ENCODE measurements at regions not wholly inside any gene's neighbourhood (a gene's known extent, or its start where the extent isn't known, plus 50 kb on each side); places are given as distances from the start of the nearest gene placed in this dataset.

GRCh38 chr9:16184964-16185646, 632.3 kb downstream of the CCDC171 start:
- no peak overlapping the region for H3K4me3 ChIP-seq (ENCODE audit: low read length)
- no peak overlapping the region for H3K27ac ChIP-seq (ENCODE audit: low read depth, low read length)
- no peaks in the 10 kb centered on the region for H3K4me1 ChIP-seq (ENCODE audit: insufficient read depth, low read length)
- H3K9me3 ChIP-seq (ENCODE audit: low read length) = no peaks in the 10 kb centered on the region
- DNase-seq = no peak
- Mint-ChIP-seq H3K27me3 (no peaks in the 10 kb centered on the region), H3K9me3 (peaks cover 0 to 19% (median 10%) of the 10 kb centered on the region in 5 donors), H3K4me3 (no peak overlapping the region), H3K36me3 (no peaks in the 10 kb centered on the region), H3K4me1 (no peaks in the 10 kb centered on the region), H3K27ac (no peak overlapping the region)
- no peaks in the 10 kb centered on the region for H3K36me3 ChIP-seq (ENCODE audit: insufficient read depth, low read length)
- no peaks in the 10 kb centered on the region for H3K27me3 ChIP-seq (ENCODE audit: insufficient read depth, low read length, poor library complexity, severe bottlenecking)
- ChIA-PET POLR2A (no interaction called here), CTCF (no interaction called here)

DNA sequence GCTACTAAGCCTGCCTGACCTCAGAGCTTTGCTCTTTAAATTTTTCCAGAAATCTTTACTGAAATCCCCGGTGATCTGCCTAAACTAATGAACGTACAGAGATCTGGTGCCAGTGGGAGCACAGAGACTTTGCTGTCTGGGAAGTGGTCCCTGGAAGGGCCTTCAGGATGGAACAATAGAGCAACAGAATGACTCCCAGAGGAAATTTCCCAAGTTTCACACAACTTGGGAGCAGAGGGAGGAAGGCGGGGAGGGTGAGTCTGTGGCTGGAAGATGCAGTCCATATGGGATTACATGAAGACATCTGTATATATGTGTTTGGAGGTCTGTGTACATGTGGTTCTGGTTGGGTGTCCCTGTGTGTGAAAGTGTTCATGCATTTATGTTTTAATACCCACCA, 638.3 kb downstream of the CCDC171 start:
- Mint-ChIP-seq H3K4me3 (no peak overlapping the region), H3K4me1 (no peaks in the 10 kb centered on the region), H3K36me3 (no peaks in the 10 kb centered on the region), H3K27ac (no peak overlapping the region), H3K9me3 (peaks cover 0 to 22% (median 10%) of the 10 kb centered on the region in 5 donors), H3K27me3 (peaks cover 0 to 3% of the 10 kb centered on the region in 2 donors)
- no peaks in the 10 kb centered on the region for H3K36me3 ChIP-seq (ENCODE audit: insufficient read depth, low read length)
- POLR2A ChIA-PET = no interaction called here
- H3K27me3 ChIP-seq (ENCODE audit: insufficient read depth, low read length, poor library complexity, severe bottlenecking) = no peaks in the 10 kb centered on the region
- no peak overlapping the region for H3K4me3 ChIP-seq (ENCODE audit: low read length)
- no peaks in the 10 kb centered on the region for H3K9me3 ChIP-seq (ENCODE audit: low read length)
- CTCF ChIA-PET = no interaction called here
- H3K4me1 ChIP-seq (ENCODE audit: insufficient read depth, low read length) = no peaks in the 10 kb centered on the region
- H3K27ac ChIP-seq (ENCODE audit: low read depth, low read length) = no peak overlapping the region
- DNase-seq = no peak

- H3K27ac ChIP-seq (ENCODE audit: low read depth, low read length) = no peak overlapping the region
- no peaks in the 10 kb centered on the region for H3K36me3 Mint-ChIP-seq
- H3K9me3 ChIP-seq (ENCODE audit: low read length) = no peaks in the 10 kb centered on the region
- H3K4me3 Mint-ChIP-seq = no peak overlapping the region
- no peaks in the 10 kb centered on the region for H3K27me3 ChIP-seq (ENCODE audit: insufficient read depth, low read length, poor library complexity, severe bottlenecking)
- H3K36me3 ChIP-seq (ENCODE audit: insufficient read depth, low read length) = no peaks in the 10 kb centered on the region
- peaks cover 0 to 5% of the 10 kb centered on the region in 2 donors for H3K27me3 Mint-ChIP-seq
- peak in 1 of 5 donors; percentile 35 for DNase-seq
- no peak overlapping the region for H3K27ac Mint-ChIP-seq
- ChIA-PET POLR2A (no interaction called here), CTCF (no interaction called here)
- H3K4me1 Mint-ChIP-seq = no peaks in the 10 kb centered on the region
- H3K4me1 ChIP-seq (ENCODE audit: insufficient read depth, low read length) = no peaks in the 10 kb centered on the region
- no peak overlapping the region for H3K4me3 ChIP-seq (ENCODE audit: low read length)
- peaks cover 0 to 22% (median 10%) of the 10 kb centered on the region in 5 donors for H3K9me3 Mint-ChIP-seq
Observed at GRCh38 chr9:16191691-16192402, 639.0 kb downstream of the CCDC171 start.

DNA sequence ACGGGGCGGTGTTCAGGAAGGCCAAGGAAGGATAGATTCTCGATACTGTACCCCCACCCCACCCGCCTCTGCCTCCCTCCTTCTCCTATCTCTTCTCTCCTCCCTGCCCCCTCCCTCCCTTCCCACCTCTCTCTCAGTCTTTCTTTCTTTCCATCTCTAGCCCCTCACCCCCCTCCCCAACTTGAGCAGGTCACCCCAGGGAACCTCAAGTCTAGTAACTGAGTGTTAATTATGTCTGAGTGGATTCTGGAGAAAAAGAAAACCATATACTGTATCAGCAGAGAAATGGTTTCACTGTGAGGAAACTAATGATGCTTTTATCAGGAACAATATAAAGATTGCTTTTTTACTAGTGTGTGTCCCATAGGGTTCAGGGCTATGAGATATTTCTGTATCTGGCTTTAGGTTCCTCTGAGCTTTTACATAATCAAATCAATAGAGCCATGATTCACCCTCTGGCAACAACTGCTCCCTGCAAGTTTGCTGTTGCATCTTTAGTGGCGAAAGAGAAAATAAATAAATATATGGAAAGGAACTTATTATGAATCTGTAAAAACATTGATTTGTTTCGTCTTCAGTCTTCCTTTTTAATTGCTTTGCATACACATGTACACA, 639.7 kb downstream of the CCDC171 start:
- Mint-ChIP-seq H3K27me3 (peaks cover 0 to 6% of the 10 kb centered on the region in 2 donors), H3K36me3 (no peaks in the 10 kb centered on the region), H3K4me3 (no peak overlapping the region), H3K9me3 (peaks cover 0 to 22% (median 8%) of the 10 kb centered on the region in 5 donors), H3K4me1 (no peaks in the 10 kb centered on the region), H3K27ac (no peak overlapping the region)
- Histone ChIP-seq H3K4me1 (ENCODE audit: insufficient read depth, low read length) (no peaks in the 10 kb centered on the region), H3K27me3 (ENCODE audit: insufficient read depth, low read length, poor library complexity, severe bottlenecking) (no peaks in the 10 kb centered on the region), H3K36me3 (ENCODE audit: insufficient read depth, low read length) (no peaks in the 10 kb centered on the region), H3K9me3 (ENCODE audit: low read length) (no peaks in the 10 kb centered on the region), H3K27ac (ENCODE audit: low read depth, low read length) (no peak overlapping the region), H3K4me3 (ENCODE audit: low read length) (no peak overlapping the region)
- no peak for DNase-seq
- ChIA-PET POLR2A (no interaction called here), CTCF (no interaction called here)

DNA sequence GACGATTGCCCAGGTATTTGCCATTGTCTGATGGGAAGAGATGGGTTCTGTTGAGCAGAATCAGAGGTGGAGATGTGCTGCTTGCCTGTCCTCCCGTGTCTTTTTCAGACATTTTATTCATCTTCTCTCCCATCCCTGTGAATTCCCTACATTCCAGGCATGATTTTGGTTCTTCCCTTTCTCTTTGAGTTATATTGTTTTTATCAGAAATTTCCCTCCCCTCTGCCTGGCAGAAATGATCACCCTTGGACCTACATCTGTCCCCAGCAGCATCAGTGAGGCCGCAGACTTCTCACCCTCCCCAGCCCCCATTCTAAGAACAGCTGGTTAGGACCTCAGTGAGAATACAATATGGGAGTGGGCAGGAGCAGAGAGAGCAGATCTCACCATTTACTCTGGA, 640.2 kb downstream of the CCDC171 start:
- Histone ChIP-seq H3K36me3 (ENCODE audit: insufficient read depth, low read length) (no peaks in the 10 kb centered on the region), H3K4me1 (ENCODE audit: insufficient read depth, low read length) (no peaks in the 10 kb centered on the region), H3K27ac (ENCODE audit: low read depth, low read length) (no peak overlapping the region), H3K9me3 (ENCODE audit: low read length) (no peaks in the 10 kb centered on the region), H3K27me3 (ENCODE audit: insufficient read depth, low read length, poor library complexity, severe bottlenecking) (no peaks in the 10 kb centered on the region), H3K4me3 (ENCODE audit: low read length) (no peak overlapping the region)
- Mint-ChIP-seq H3K36me3 (no peaks in the 10 kb centered on the region), H3K4me3 (no peak overlapping the region), H3K27me3 (peaks cover 0 to 6% of the 10 kb centered on the region in 2 donors), H3K4me1 (no peaks in the 10 kb centered on the region), H3K9me3 (peaks cover 0 to 22% (median 10%) of the 10 kb centered on the region in 5 donors), H3K27ac (no peak overlapping the region)
- ChIA-PET POLR2A (no interaction called here), CTCF (no interaction called here)
- no peak for DNase-seq

GRCh38 chr9:16196206-16196605, 643.4 kb downstream of the CCDC171 start:
- H3K9me3 Mint-ChIP-seq = peaks cover 0 to 18% (median 3%) of the 10 kb centered on the region in 5 donors

DNA sequence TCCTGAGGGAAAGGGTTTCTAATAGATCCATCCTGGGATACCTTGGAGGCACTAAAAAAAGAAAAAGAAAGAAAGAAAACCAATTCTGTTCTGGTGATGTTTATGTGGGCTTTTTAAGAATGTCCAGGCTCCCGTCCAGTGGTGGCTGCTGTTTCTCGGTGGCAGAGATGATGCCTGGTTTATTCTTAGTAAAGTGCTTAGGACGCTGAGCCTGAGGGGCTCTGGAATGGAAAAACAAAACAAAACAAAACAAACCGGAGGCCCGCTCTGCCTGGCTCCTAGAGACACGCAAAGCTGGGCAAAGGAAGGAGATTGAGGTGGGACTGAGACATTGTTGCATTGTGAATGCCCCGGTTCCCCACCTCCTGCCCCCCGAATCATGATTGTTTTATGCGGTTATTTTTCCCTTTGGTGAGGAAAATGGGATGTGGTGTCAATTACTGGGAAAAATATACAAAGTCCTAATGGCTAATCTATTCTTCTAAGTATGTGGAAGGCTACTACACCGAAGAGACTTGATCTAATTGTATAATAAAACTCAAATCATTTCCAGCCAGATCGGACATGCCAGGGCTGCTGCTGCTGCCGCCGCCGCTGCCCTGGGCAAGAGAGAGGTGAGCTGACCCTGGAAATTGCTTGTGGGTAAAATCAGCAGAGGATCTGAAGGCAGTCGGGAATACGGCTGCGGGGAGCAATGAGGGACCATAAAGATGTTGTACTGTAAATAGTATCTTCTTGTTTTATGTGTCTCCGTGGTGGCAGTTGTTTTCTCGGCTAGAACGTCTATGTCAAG, 644.9 kb downstream of the CCDC171 start:
- Histone ChIP-seq H3K27me3 (ENCODE audit: insufficient read depth, low read length, poor library complexity, severe bottlenecking) (no peaks in the 10 kb centered on the region), H3K9me3 (ENCODE audit: low read length) (no peaks in the 10 kb centered on the region), H3K4me3 (ENCODE audit: low read length) (no peak overlapping the region), H3K27ac (ENCODE audit: low read depth, low read length) (no peak overlapping the region), H3K4me1 (ENCODE audit: insufficient read depth, low read length) (no peaks in the 10 kb centered on the region), H3K36me3 (ENCODE audit: insufficient read depth, low read length) (no peaks in the 10 kb centered on the region)
- no peaks in the 10 kb centered on the region for H3K36me3 Mint-ChIP-seq
- H3K27me3 Mint-ChIP-seq = peaks cover 0 to 6% of the 10 kb centered on the region in 2 donors
- H3K27ac Mint-ChIP-seq = no peak overlapping the region
- POLR2A ChIA-PET = no interaction called here
- H3K9me3 Mint-ChIP-seq = peaks cover 0 to 13% (median 3%) of the 10 kb centered on the region in 5 donors
- CTCF ChIA-PET = no interaction called here
- no peak overlapping the region for H3K4me3 Mint-ChIP-seq
- no peaks in the 10 kb centered on the region for H3K4me1 Mint-ChIP-seq
- no peak for DNase-seq

More at GRCh38 chr9:16196206-16196605, 643.4 kb downstream of the CCDC171 start:
- Histone ChIP-seq H3K27me3 (ENCODE audit: insufficient read depth, low read length, poor library complexity, severe bottlenecking) (no peaks in the 10 kb centered on the region), H3K4me1 (ENCODE audit: insufficient read depth, low read length) (no peaks in the 10 kb centered on the region), H3K27ac (ENCODE audit: low read depth, low read length) (no peak overlapping the region), H3K4me3 (ENCODE audit: low read length) (no peak overlapping the region), H3K36me3 (ENCODE audit: insufficient read depth, low read length) (no peaks in the 10 kb centered on the region), H3K9me3 (ENCODE audit: low read length) (no peaks in the 10 kb centered on the region)
- H3K4me3 Mint-ChIP-seq = no peak overlapping the region
- no peaks in the 10 kb centered on the region for H3K4me1 Mint-ChIP-seq
- H3K36me3 Mint-ChIP-seq = no peaks in the 10 kb centered on the region
- POLR2A ChIA-PET = no interaction called here
- H3K27me3 Mint-ChIP-seq = peaks cover 0 to 6% of the 10 kb centered on the region in 2 donors
- DNase-seq = no peak
- H3K27ac Mint-ChIP-seq = no peak overlapping the region
- CTCF ChIA-PET = no interaction called here

GRCh38 chr9:16198996-16199395, 646.2 kb downstream of the CCDC171 start:
- H3K27ac ChIP-seq (ENCODE audit: low read depth, low read length) = no peak overlapping the region
- no peaks in the 10 kb centered on the region for H3K27me3 ChIP-seq (ENCODE audit: insufficient read depth, low read length, poor library complexity, severe bottlenecking)
- H3K9me3 ChIP-seq (ENCODE audit: low read length) = no peaks in the 10 kb centered on the region
- Mint-ChIP-seq H3K9me3 (peaks cover 0 to 15% (median 3%) of the 10 kb centered on the region in 5 donors), H3K27ac (no peak overlapping the region), H3K36me3 (no peaks in the 10 kb centered on the region), H3K27me3 (peaks cover 0 to 3% of the 10 kb centered on the region in 2 donors), H3K4me3 (no peak overlapping the region), H3K4me1 (no peaks in the 10 kb centered on the region)
- no peaks in the 10 kb centered on the region for H3K4me1 ChIP-seq (ENCODE audit: insufficient read depth, low read length)
- no peak overlapping the region for H3K4me3 ChIP-seq (ENCODE audit: low read length)
- DNase-seq = no peak
- CTCF ChIA-PET = no interaction called here
- POLR2A ChIA-PET = no interaction called here
- H3K36me3 ChIP-seq (ENCODE audit: insufficient read depth, low read length) = no peaks in the 10 kb centered on the region

All from CD8-positive, alpha-beta memory T cell (primary cell).